Loucy (cell line): ENCODE measurements at regions not wholly inside any gene's neighbourhood (a gene's known extent, or its start where the extent isn't known, plus 50 kb on each side); places are given as distances from the start of the nearest gene placed in this dataset.

ENCODE experiments used
- CTCF ChIP-seq: fragments of 200-600 bp; sonication (generic); conservative IDR thresholded peaks from 2 replicates; pipeline ENCODE4 v1.5.1; 2014; ENCODE audit warnings: mild to moderate bottlenecking, antibody characterized with exemption, low read length
- EZH2phosphoT487 ChIP-seq: fragments of 200-600 bp; IDR thresholded peaks from 2 replicates; pipeline ENCODE4 v1.6.1; 2018; ENCODE audit warnings: antibody characterized with exemption, mild to moderate bottlenecking, moderate library complexity, borderline replicate concordance

GRCh38 chr15:39021341-39021740, 456.7 kb upstream of the RASGRP1 start:
- TF ChIP-seq CTCF = no peak
- no peak for TF ChIP-seq EZH2phosphoT487
